HEK293 (cell line): ENCODE measurements at regions not wholly inside any gene's neighbourhood (a gene's known extent, or its start where the extent isn't known, plus 50 kb on each side); places are given as distances from the start of the nearest gene placed in this dataset.
"Not testable (repeated sequence)": the region's sequence is repeated elsewhere in the genome, so short reads cannot be mapped to it uniquely, and the experiment has no call there.

ENCODE experiments used
- CTCF ChIA-PET: fragments of 350-600 bp; formaldehyde crosslinking; extraction: SDS; loops from one replicate; lab custom pipeline; 2021; ENCODE audit warnings: antibody characterized with exemption; lab: Yijun Ruan, JAX
- POLR2A ChIA-PET: fragments of 300-600 bp; formaldehyde crosslinking; extraction: SDS; loops from one replicate; lab custom pipeline; 2020; ENCODE audit warnings: antibody characterized with exemption, inconsistent platforms; lab: Yijun Ruan, JAX
- H3K27ac ChIP-seq: fragments of 200-500 bp; sonication (Bioruptor generic); 2 replicates; pipeline ENCODE4 v1.5.1; 2014; ENCODE audit warnings: low read depth, low read length, control low read depth, inconsistent platforms; ENCODE audit errors: extremely low read depth
- H3K36me3 ChIP-seq, 2 experiments: fragments of 200-500 bp in 1 of 2; sonication (Bioruptor generic) in 1 of 2; 1 replicate in 1 of 2; 2 replicates in 1 of 2; pipeline ENCODE4 v1.5.1; 2014 to 2017; ENCODE audit warnings: inconsistent platforms in 2 of 2, low read length in 2 of 2; ENCODE audit not compliant: control insufficient read depth in 2 of 2, insufficient read depth in 1 of 2
- H3K4me1 ChIP-seq: fragments of 200-500 bp; sonication (Bioruptor generic); 2 replicates; pipeline ENCODE4 v1.5.1; 2014; ENCODE audit warnings: mild to moderate bottlenecking, low read length, inconsistent platforms; ENCODE audit not compliant: control insufficient read depth, insufficient read depth
- H3K4me3 ChIP-seq: 2 replicates; pipeline ENCODE4 v1.5.1; 2011; ENCODE audit warnings: low read depth, mild to moderate bottlenecking, control low read depth, low read length, moderate library complexity
- H3K9me3 ChIP-seq: fragments of 200-500 bp; sonication (Bioruptor generic); 2 replicates; pipeline ENCODE4 v1.5.1; 2014; ENCODE audit warnings: low read depth, low read length, inconsistent platforms; ENCODE audit not compliant: control insufficient read depth, insufficient read depth
- HOXA7 ChIP-seq: sonication (generic); formaldehyde crosslinking; IDR thresholded peaks from 2 replicates; pipeline ENCODE4 v1.8.1; 2022; ENCODE audit warnings: missing genetic modification reagents, borderline replicate concordance
- REPIN1 ChIP-seq: fragments of 450-650 bp; formaldehyde crosslinking; IDR thresholded peaks from 2 replicates; pipeline ENCODE4 v1.5.1; 2017; ENCODE audit warnings: missing biosample characterization, missing genetic modification characterization, low read depth
- ZBTB11 ChIP-seq: fragments of 450-650 bp; formaldehyde crosslinking; conservative IDR thresholded peaks from 2 replicates; pipeline ENCODE4 v1.5.1; 2016; ENCODE audit warnings: low read depth, missing biosample characterization, missing genetic modification characterization
- ZNF274 ChIP-seq, 2 experiments: fragments of 200-500 bp in 1 of 2; fragments of 450-650 bp in 1 of 2; sonication (Bioruptor generic) in 1 of 2; formaldehyde crosslinking in 1 of 2; IDR thresholded peaks; 2 replicates each; pipeline versions ENCODE4 v1.5.1 to v1.6.1; 2014 to 2016; ENCODE audit warnings: borderline replicate concordance in 1 of 2, inconsistent platforms in 1 of 2, low read length in 1 of 2, missing biosample characterization in 1 of 2, missing genetic modification characterization in 1 of 2
- ZNF354C ChIP-seq: fragments of 450-650 bp; formaldehyde crosslinking; IDR thresholded peaks from 2 replicates; pipeline ENCODE4 v1.5.1; 2016; ENCODE audit warnings: missing biosample characterization, missing genetic modification characterization, low read depth, borderline replicate concordance
- ZNF416 ChIP-seq: fragments of 450-650 bp; formaldehyde crosslinking; IDR thresholded peaks from 2 replicates; pipeline ENCODE4 v1.5.1; 2016; ENCODE audit warnings: missing biosample characterization, missing genetic modification characterization
- ZNF518A ChIP-seq: fragments of 450-650 bp; formaldehyde crosslinking; conservative IDR thresholded peaks from 2 replicates; pipeline ENCODE4 v1.5.1; 2016; ENCODE audit warnings: low read depth, missing biosample characterization, missing genetic modification characterization
- ZNF660 ChIP-seq: fragments of 450-650 bp; IDR thresholded peaks from 2 replicates; pipeline ENCODE4 v1.5.1; 2018; ENCODE audit warnings: missing biosample characterization, mild to moderate bottlenecking, missing genetic modification characterization
- TF ChIP-seq, protein P1 (sequence below): fragments of 450-650 bp; formaldehyde crosslinking; IDR thresholded peaks from 2 replicates; pipeline ENCODE4 v1.5.1; 2016; ENCODE audit warnings: missing biosample characterization, missing genetic modification characterization

DNA sequence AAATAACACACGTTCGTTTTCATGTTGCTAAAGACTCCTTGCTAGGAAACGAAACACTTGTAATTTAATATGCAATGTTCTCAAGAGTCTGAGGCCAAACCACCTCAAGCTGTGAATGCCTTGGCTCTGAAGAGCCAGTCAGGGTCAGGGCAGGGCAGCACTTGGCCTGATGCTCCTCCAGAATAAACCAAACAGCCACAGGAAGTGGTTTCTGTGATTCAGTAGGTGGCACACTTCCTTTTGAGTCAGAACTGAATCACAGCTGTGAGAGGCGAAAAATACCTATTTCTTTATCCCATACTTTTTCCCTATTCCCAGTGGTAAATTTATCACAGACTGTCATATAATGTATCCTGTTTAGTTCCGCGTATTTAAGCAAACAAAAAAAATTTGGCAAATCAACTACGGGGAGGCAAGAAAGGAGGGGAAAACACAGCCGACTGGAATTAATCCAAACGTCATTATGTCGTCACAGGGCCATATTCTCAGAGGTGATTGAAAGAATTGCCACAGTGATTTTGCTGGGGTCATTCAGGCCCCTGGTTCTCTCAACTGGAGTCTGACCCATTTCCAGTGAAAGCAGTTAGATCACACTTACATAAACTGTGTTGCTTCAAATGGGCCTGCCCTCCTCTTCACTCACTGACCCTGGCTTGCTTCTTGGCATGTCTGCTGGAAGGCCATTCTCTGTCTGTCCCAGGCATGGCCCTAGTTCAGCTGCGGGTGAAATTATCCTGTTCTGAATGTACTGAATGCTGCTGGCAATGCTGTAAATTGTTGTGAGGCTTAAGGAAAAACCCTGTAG, 71.2 kb downstream of the ARRDC3 start (continued):
- TF ChIP-seq ZBTB11 (tag by site-specific recombination): peak; percentile 25; the same call in 1 of the 2 replicates

GRCh38 chr5:91311168-91311696, 71.9 kb downstream of the ARRDC3 start:
- no peak for TF ChIP-seq ZNF660
- TF ChIP-seq ZNF274 (IDR thresholded peaks at IDR 0.05; ENCODE audit: low read length): no peak
- TF ChIP-seq ZNF274 (tag by site-specific recombination; IDR thresholded peaks at IDR 0.05; ENCODE audit: borderline replicate concordance): no peak
- no peak for TF ChIP-seq REPIN1 (tag by site-specific recombination)
- no peak for TF ChIP-seq ZNF416
- TF ChIP-seq ZNF518A (tag by site-specific recombination): no peak
- TF ChIP-seq ZNF354C (tag by site-specific recombination): no peak
- TF ChIP-seq, protein P1, sequence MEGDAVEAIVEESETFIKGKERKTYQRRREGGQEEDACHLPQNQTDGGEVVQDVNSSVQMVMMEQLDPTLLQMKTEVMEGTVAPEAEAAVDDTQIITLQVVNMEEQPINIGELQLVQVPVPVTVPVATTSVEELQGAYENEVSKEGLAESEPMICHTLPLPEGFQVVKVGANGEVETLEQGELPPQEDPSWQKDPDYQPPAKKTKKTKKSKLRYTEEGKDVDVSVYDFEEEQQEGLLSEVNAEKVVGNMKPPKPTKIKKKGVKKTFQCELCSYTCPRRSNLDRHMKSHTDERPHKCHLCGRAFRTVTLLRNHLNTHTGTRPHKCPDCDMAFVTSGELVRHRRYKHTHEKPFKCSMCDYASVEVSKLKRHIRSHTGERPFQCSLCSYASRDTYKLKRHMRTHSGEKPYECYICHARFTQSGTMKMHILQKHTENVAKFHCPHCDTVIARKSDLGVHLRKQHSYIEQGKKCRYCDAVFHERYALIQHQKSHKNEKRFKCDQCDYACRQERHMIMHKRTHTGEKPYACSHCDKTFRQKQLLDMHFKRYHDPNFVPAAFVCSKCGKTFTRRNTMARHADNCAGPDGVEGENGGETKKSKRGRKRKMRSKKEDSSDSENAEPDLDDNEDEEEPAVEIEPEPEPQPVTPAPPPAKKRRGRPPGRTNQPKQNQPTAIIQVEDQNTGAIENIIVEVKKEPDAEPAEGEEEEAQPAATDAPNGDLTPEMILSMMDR (tag by site-specific recombination): no peak
- no peak for TF ChIP-seq HOXA7 (CRISPR knock-in tag)
- Histone ChIP-seq H3K9me3 (no peaks in the 10 kb centered on the region), H3K36me3 (no peaks in the 10 kb centered on the region), H3K4me3 (no peak overlapping the region), H3K27ac (no peak overlapping the region; the same call in 1 of the 2 replicates), H3K4me1 (no peaks in the 10 kb centered on the region; the same call in 1 of the 2 replicates)
- CTCF ChIA-PET: interaction anchor here (1.6 kb wide), 1 partner anchor 22 kb away, joined by 3 read pairs; no protein-coding TSS in a partner anchor
- POLR2A ChIA-PET: interaction anchor here (0.7 to 1.3 kb wide), 3 partner anchors 70 to 1036 kb away, joined by 3 to 4 read pairs (median 3); partner anchors contain the start of gene ARRDC3

GRCh38 chr5:91308157-91308556, 75.0 kb downstream of the ARRDC3 start:
- H3K4me1 ChIP-seq, POLR2A ChIA-PET, H3K36me3 ChIP-seq, H3K9me3 ChIP-seq, H3K4me3 ChIP-seq, H3K27ac ChIP-seq: not testable (repeated sequence)
- CTCF ChIA-PET: interaction anchor here (0.7 kb wide), 1 partner anchor 418 kb away, joined by 3 read pairs; no protein-coding TSS in a partner anchor
